VCaP (cell line): ENCODE measurements at regions not wholly inside any gene's neighbourhood (a gene's known extent, or its start where the extent isn't known, plus 50 kb on each side); places are given as distances from the start of the nearest gene placed in this dataset.

ENCODE experiments used
- H3K27ac ChIP-seq: fragments of 450-650 bp; 2 replicates; pipeline ENCODE4 v1.5.1; 2017
- TF ChIP-seq, protein P1 (sequence below): fragments of 450-650 bp; conservative IDR thresholded peaks from 2 replicates; pipeline ENCODE4 v1.5.1; 2017; ENCODE audit warnings: mild to moderate bottlenecking, moderate library complexity

DNA sequence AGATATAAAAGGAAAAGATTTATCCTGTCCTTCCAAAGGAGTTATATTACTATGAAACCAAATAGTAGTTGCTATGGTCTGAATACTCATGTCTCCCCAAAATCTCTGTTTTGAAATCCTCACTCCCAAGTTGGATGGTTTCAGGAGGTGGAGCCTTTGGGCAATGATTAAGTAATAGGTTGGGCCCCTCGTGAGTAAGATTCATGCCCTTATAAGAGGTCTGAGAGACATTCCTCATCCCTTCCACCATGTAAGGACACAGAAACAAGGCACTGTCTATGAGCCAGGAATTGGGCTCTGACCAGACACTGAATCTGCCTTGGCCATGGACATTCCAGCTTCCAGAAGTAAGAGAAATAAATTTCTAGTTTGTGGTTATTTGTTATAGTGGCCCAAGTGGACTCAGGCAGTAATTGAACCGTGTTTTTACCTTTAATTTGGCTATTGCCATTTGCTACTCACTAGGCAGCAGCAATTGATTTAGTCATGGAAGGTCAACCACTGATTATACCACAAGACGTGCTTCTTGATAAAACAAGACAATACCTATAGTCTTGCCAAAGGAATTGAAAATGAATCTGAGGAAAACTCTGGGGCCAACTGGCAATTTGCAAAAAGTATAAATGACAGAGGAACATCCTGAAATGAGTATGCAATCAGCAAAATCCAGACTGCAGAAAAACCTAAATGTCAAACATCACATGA, 717.4 kb upstream of the SPRY2 start:
- TF ChIP-seq, protein P1, sequence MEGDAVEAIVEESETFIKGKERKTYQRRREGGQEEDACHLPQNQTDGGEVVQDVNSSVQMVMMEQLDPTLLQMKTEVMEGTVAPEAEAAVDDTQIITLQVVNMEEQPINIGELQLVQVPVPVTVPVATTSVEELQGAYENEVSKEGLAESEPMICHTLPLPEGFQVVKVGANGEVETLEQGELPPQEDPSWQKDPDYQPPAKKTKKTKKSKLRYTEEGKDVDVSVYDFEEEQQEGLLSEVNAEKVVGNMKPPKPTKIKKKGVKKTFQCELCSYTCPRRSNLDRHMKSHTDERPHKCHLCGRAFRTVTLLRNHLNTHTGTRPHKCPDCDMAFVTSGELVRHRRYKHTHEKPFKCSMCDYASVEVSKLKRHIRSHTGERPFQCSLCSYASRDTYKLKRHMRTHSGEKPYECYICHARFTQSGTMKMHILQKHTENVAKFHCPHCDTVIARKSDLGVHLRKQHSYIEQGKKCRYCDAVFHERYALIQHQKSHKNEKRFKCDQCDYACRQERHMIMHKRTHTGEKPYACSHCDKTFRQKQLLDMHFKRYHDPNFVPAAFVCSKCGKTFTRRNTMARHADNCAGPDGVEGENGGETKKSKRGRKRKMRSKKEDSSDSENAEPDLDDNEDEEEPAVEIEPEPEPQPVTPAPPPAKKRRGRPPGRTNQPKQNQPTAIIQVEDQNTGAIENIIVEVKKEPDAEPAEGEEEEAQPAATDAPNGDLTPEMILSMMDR: no peak
- no peak overlapping the region for H3K27ac ChIP-seq

DNA sequence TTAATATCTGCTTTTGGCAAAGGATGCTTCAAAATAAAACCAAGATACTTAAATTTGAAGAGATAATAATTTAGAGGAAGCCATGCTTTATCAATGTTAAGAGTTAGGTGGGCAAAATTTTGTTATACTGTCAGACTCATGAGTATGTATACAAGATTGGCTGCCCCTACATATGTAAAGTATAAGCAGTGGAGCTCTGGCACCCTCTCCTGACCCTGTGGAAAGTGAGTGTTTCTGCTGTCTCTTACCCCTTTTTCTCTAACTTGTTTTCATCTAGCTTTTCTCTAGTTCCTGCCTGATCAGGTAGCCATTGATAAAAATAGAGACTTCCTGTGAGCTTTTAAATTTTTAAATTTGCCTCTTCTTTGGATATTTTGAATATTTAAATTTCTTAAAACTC, 710.9 kb upstream of the SPRY2 start:
- TF ChIP-seq, protein P1: no peak
- no peak overlapping the region for H3K27ac ChIP-seq

DNA sequence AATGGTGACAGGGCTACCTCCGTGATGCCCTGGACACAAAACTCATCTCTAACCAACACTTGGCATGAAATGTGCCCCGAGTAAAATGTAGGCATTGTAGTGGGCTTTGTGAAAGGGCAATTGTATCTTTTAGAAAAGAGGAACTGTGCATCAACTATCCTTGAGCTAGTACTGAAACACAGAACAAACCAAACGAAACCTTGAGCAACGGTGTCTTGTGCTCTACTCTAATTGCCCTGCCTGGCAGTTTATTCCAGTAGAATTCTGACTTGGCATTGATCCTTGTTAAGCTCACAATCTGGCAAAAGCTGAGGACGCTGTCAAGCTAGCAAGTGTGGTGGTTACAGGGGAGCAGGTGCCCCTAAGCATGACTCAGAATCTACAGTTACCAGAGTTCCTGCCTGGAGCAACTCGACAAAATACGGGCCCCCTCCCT, 707.1 kb upstream of the SPRY2 start:
- H3K27ac ChIP-seq: no peak overlapping the region
- TF ChIP-seq, protein P1: no peak

DNA sequence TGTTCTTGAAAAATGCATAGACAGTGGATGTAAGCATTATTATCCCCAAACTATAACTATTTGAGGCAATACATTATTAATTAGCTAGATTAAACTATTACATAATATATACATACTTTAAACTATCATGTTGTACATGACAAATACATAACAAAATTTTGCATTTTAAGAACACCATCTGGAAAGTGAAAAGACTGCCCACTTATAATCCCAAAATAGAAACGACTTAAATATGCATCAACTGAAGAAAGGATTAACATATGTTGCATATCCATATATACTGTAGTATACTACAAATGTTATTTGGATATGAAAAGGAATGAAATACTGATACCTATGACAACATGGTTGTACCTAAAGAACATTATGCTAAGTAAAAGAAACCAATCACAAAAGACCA, 700.8 kb upstream of the SPRY2 start:
- H3K27ac ChIP-seq: no peak overlapping the region
- TF ChIP-seq, protein P1: no peak

DNA sequence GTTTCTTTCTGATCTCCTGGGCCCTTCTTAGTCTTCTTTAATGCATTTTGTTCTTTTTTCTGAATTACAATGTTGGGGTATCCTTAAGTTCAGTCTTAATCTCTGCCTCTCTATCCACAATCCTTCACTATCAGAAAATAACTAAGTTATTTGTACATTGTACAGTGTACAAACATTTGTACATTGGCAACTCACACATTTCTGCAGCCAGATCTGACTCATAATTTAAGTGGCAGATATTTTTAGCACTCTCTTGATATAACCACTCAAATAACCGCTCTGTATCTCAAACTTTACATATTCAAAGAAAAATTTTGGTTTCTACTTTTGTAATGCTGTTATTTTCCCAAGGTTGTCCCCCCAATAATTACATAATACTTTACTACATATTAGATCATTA, 691.1 kb upstream of the SPRY2 start:
- TF ChIP-seq, protein P1: no peak
- H3K27ac ChIP-seq: no peak overlapping the region

DNA sequence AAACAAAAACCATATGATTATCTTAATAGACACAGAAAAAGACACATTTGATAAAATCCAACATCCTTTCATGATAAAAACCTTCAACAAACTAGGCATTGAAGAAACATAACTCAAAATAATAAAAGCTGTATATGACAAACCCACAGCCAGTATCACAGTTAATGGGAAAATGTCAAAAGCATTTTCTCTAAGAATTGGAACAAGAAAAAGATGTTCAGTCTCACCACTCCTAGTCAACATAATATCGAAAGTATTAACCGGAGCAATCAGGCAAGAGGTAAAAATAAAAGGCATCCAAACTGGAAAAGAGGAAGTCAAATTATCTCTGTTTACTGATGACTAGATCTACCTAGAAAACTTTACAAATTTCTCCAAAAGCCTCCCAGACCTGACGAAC, 684.2 kb upstream of the SPRY2 start:
- TF ChIP-seq, protein P1: no peak
- no peak overlapping the region for H3K27ac ChIP-seq

DNA sequence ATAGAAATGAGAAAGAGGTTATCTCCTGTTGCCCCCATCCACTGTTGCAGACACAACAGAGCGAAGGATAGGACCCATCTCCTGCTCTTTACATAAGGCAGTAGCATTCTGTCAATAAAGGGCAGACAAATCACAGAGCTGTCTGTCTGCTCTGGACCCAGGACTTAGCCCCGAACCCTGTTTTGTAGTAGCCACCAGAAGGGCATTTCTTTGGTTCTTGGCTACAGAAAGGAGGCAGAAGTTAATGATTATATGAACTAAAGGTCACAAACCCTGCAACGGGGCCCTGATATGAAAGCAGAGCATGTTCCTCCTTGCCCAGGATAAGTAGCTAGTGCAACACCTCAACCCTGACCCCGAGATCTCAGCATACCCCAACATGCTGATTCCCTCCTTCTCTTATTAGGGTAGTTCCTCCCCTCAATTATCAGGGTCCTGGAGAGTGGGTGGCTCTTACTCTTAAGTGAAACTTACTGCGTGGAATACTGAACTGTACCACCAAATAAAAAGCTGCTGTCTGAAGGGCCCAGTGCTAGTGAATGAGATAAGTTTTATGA, 680.4 kb upstream of the SPRY2 start:
- TF ChIP-seq, protein P1: no peak
- H3K27ac ChIP-seq: no peak overlapping the region
